ENCODE measurements at regions not wholly inside any gene's neighbourhood (a gene's known extent, or its start where the extent isn't known, plus 50 kb on each side); places are given as distances from the start of the nearest gene placed in this dataset.
A peak's percentile ranks its signal among the peaks of the same experiment; 100 is the strongest.

DNA sequence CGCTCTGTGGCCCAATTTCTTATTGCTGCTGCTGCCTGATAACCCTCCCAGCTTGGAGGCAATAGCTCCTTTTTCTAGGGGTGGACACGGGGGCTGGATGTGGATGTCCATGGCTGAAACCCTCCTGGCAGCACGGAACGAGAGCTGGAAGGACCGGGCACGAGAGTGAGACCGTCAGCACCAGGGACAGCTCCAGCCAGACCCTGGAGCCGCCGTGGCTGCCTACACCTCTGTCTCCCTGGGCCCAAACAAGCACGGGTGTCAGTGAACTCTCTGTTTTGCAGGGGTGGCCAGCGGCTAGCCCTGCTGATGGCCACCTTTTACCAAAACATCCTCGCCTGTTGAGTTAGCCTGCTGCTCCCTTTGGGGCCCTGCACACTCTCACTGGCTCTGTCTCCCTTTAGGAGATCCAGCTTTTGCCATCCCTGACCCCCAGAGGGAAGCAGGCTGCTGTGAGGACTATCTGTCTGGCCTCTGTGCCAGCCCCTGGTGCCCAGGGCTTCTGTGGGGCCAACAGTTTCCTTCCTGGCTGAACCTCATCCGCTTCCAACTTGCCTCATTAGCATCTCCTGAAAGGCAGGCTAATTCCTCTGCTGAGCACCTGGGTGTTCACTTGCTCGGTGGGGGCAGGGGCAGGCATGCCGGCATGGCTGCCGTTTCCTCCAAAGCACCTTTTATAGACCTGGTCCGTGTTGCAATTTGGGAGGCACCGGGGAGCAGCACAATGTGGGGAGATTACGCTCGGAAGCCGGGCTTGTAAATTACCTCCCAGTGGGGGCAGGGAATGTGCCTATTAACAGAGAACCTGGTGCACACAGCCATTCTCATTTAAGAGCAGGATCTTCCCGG, 118.1 kb downstream of the ENGASE start (continued):
- TF ChIP-seq, protein P1, sequence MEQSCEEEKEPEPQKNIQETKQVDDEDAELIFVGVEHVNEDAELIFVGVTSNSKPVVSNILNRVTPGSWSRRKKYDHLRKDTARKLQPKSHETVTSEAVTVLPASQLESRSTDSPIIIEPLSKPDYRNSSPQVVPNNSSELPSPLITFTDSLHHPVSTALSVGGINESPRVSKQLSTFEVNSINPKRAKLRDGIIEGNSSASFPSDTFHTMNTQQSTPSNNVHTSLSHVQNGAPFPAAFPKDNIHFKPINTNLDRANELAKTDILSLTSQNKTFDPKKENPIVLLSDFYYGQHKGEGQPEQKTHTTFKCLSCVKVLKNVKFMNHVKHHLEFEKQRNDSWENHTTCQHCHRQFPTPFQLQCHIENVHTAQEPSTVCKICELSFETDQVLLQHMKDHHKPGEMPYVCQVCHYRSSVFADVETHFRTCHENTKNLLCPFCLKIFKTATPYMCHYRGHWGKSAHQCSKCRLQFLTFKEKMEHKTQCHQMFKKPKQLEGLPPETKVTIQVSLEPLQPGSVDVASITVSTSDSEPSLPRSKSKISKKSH (CRISPR knock-in tag; IDR thresholded peaks at IDR 0.05; ENCODE audit: borderline replicate concordance) = no peak
- peak; percentile 68; the same call in 1 of the 2 replicates for TF ChIP-seq EEA1 (CRISPR knock-in tag; IDR thresholded peaks at IDR 0.05; ENCODE audit: borderline replicate concordance)
- 0 out of 2 replicates have a peak, but pooled peaks have one; percentile 84 for TF ChIP-seq ZSCAN12 (CRISPR knock-in tag; IDR thresholded peaks at IDR 0.05)
- no peak for TF ChIP-seq ZNF496 (CRISPR knock-in tag; IDR thresholded peaks at IDR 0.05; ENCODE audit: insufficient replicate concordance)
- no peak for TF ChIP-seq HNF4A (CRISPR knock-in tag; IDR thresholded peaks at IDR 0.05)
- TF ChIP-seq, protein P2, sequence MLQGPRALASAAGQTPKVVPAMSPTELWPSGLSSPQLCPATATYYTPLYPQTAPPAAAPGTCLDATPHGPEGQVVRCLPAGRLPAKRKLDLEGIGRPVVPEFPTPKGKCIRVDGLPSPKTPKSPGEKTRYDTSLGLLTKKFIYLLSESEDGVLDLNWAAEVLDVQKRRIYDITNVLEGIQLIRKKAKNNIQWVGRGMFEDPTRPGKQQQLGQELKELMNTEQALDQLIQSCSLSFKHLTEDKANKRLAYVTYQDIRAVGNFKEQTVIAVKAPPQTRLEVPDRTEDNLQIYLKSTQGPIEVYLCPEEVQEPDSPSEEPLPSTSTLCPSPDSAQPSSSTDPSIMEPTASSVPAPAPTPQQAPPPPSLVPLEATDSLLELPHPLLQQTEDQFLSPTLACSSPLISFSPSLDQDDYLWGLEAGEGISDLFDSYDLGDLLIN (CRISPR knock-in tag; IDR thresholded peaks at IDR 0.05; ENCODE audit: borderline replicate concordance) = no peak
- TF ChIP-seq, protein P3, sequence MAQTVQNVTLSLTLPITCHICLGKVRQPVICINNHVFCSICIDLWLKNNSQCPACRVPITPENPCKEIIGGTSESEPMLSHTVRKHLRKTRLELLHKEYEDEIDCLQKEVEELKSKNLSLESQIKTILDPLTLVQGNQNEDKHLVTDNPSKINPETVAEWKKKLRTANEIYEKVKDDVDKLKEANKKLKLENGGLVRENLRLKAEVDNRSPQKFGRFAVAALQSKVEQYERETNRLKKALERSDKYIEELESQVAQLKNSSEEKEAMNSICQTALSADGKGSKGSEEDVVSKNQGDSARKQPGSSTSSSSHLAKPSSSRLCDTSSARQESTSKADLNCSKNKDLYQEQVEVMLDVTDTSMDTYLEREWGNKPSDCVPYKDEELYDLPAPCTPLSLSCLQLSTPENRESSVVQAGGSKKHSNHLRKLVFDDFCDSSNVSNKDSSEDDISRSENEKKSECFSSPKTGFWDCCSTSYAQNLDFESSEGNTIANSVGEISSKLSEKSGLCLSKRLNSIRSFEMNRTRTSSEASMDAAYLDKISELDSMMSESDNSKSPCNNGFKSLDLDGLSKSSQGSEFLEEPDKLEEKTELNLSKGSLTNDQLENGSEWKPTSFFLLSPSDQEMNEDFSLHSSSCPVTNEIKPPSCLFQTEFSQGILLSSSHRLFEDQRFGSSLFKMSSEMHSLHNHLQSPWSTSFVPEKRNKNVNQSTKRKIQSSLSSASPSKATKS (CRISPR knock-in tag; IDR thresholded peaks at IDR 0.05) = no peak
- peak; percentile 87; the same call in 1 of the 2 replicates for TF ChIP-seq HOXA5 (CRISPR knock-in tag; IDR thresholded peaks at IDR 0.05)
- TF ChIP-seq, protein P4, sequence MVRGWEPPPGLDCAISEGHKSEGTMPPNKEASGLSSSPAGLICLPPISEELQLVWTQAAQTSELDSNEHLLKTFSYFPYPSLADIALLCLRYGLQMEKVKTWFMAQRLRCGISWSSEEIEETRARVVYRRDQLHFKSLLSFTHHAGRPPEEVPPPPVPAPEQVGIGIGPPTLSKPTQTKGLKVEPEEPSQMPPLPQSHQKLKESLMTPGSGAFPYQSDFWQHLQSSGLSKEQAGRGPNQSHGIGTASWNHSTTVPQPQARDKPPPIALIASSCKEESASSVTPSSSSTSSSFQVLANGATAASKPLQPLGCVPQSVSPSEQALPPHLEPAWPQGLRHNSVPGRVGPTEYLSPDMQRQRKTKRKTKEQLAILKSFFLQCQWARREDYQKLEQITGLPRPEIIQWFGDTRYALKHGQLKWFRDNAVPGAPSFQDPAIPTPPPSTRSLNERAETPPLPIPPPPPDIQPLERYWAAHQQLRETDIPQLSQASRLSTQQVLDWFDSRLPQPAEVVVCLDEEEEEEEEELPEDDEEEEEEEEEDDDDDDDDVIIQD (CRISPR knock-in tag; IDR thresholded peaks at IDR 0.05; ENCODE audit: low read depth) = no peak
- no peak for TF ChIP-seq ZNF350 (CRISPR knock-in tag; IDR thresholded peaks at IDR 0.05; ENCODE audit: borderline replicate concordance, low read depth)
- no peak for TF ChIP-seq RXRA (CRISPR knock-in tag; IDR thresholded peaks at IDR 0.05)
- TF ChIP-seq, protein P5, sequence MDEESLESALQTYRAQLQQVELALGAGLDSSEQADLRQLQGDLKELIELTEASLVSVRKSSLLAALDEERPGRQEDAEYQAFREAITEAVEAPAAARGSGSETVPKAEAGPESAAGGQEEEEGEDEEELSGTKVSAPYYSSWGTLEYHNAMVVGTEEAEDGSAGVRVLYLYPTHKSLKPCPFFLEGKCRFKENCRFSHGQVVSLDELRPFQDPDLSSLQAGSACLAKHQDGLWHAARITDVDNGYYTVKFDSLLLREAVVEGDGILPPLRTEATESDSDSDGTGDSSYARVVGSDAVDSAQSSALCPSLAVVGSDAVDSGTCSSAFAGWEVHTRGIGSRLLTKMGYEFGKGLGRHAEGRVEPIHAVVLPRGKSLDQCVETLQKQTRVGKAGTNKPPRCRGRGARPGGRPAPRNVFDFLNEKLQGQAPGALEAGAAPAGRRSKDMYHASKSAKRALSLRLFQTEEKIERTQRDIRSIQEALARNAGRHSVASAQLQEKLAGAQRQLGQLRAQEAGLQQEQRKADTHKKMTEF (CRISPR knock-in tag; IDR thresholded peaks at IDR 0.05) = no peak
- TF ChIP-seq ARHGAP35 (CRISPR knock-in tag; IDR thresholded peaks at IDR 0.05; ENCODE audit: borderline replicate concordance) = peak; percentile 58; the same call in 1 of the 2 replicates
- no peak for TF ChIP-seq ZNF75D (CRISPR knock-in tag; IDR thresholded peaks at IDR 0.05; ENCODE audit: borderline replicate concordance)
- TF ChIP-seq, protein P6, sequence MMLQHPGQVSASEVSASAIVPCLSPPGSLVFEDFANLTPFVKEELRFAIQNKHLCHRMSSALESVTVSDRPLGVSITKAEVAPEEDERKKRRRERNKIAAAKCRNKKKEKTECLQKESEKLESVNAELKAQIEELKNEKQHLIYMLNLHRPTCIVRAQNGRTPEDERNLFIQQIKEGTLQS (CRISPR knock-in tag; IDR thresholded peaks at IDR 0.05) = 0 out of 2 replicates have a peak, but pooled peaks have one; percentile 37
- 0 out of 2 replicates have a peak, but pooled peaks have one; percentile 56 for TF ChIP-seq ETV6 (CRISPR knock-in tag; conservative IDR thresholded peaks at IDR 0.05)
- 0 out of 2 replicates have a peak, but pooled peaks have one; percentile 33 for TF ChIP-seq ZNF317 (CRISPR knock-in tag; IDR thresholded peaks at IDR 0.05)
- no peak for TF ChIP-seq EED (CRISPR knock-in tag; IDR thresholded peaks at IDR 0.05)

All from HepG2 (cell line).